ENCODE measurements at regions not wholly inside any gene's neighbourhood (a gene's known extent, or its start where the extent isn't known, plus 50 kb on each side); places are given as distances from the start of the nearest gene placed in this dataset.

DNA sequence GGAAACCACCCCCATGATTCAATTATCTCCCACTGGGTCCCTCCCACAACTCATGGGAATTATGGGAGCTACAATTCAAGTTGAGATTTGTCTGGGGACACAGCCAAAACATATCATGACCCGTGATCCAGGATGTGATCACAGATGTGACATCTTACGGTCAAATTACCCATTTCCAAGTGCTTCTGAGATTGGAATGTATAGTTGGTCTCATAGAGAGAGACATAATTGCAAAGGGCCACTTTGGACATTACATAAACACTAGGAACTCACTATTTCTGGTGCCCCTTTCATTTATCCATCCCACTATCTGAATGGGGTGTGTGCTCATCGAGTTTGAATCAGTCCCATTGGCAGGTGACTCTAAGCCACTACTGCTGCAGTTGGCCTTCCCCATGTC lies 204.5 kb downstream of the PHLDA1 start:
- TF ChIP-seq CTCF (IDR thresholded peaks at IDR 0.05; ENCODE audit: low read depth, low read length) (no peak), EZH2phosphoT487 (IDR thresholded peaks at IDR 0.05; ENCODE audit: low read depth) (no peak)
